ENCODE measurements at regions not wholly inside any gene's neighbourhood (a gene's known extent, or its start where the extent isn't known, plus 50 kb on each side); places are given as distances from the start of the nearest gene placed in this dataset.

DNA sequence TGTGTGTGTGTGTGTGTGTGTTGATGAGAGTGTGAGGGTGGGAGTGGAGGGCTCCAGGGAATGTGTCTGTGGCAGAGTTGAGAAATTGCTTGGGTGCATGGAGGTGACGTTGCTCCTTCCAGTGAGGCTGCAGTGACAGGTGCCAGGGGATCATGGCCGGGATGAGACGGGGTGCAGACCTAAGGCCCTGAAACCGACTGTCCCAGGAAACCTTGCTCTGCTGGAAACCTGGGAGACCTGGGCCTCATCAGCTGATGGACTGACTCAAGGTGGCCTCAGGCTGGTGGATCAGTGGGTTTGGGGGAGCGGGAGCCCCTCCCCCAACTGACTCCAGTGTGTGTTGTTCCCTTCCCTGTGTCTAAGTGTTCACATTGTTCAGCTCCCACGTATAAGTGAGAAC is 56.6 kb downstream of the INHBB start:
- Histone ChIP-seq H4K5ac (ENCODE audit: insufficient read length, low read depth, low read length) (no peak overlapping the region), H2BK15ac (ENCODE audit: low read length) (no peak overlapping the region), H3K36me3 (ENCODE audit: control insufficient read depth in 2 of 4, insufficient read depth in 4 of 4, low read length in 3 of 4) (no peaks in the 10 kb centered on the region), H4K91ac (replicated peaks; ENCODE audit: insufficient read length, low read length) (no peak overlapping the region), H3K9ac (replicated peaks in 1 of 4; ENCODE audit: extremely low read depth in 1 of 4, low read depth in 3 of 4, low read length in 3 of 4) (no peak overlapping the region), H3K4me3 (ENCODE audit: extremely low read depth in 1 of 4, insufficient read depth in 2 of 4, low read depth in 3 of 4, low read length in 4 of 4) (no peak overlapping the region), H3K79me1 (ENCODE audit: low read depth, low read length) (no peaks in the 10 kb centered on the region), H3K18ac (ENCODE audit: extremely low read depth, low read length) (no peak overlapping the region), H3K4ac (replicated peaks; ENCODE audit: insufficient read length, low read depth, low read length) (no peak overlapping the region), H3K79me2 (ENCODE audit: control insufficient read depth in 1 of 2, insufficient read depth in 2 of 2, low read length in 2 of 2) (no peaks in the 10 kb centered on the region), H2BK12ac (ENCODE audit: low read depth, low read length) (0 out of 2 replicates have a peak overlapping the region, but pooled peaks have one; percentile 11), H4K8ac (ENCODE audit: extremely low read depth, insufficient read depth, low read length) (no peak overlapping the region; the same call in 1 of the 2 replicates), H3K56ac (replicated peaks; ENCODE audit: insufficient read length, low read depth, low read length) (no peak overlapping the region), H3K4me2 (ENCODE audit: insufficient read depth in 1 of 2, low read depth in 2 of 2, low read length in 2 of 2) (no peak overlapping the region), H4K20me1 (replicated peaks in 1 of 2; ENCODE audit: control insufficient read depth in 1 of 2, insufficient read depth in 2 of 2, low read length in 2 of 2) (no peaks in the 10 kb centered on the region), H2BK20ac (ENCODE audit: low read length) (no peak overlapping the region), H3K23ac (ENCODE audit: insufficient read length) (no peak overlapping the region), H3K27ac (ENCODE audit: low read depth, low read length) (no peak overlapping the region), H2BK120ac (replicated peaks; ENCODE audit: low read depth, low read length) (no peak overlapping the region), H2BK5ac (ENCODE audit: low read depth, low read length) (no peak overlapping the region), H3K27me3 (replicated peaks in 1 of 4; ENCODE audit: control insufficient read depth in 3 of 4, extremely low read depth in 1 of 4, insufficient read depth in 3 of 4, low read length in 3 of 4) (peaks cover 0 to 3% (median 0%) of the 10 kb centered on the region in 4 experiments; a peak in 1 of 7 replicates), H3K14ac (ENCODE audit: insufficient read length) (no peak overlapping the region), H2AFZ (ENCODE audit: low read length) (no peak overlapping the region), H3K23me2 (ENCODE audit: low read depth, low read length) (no peaks in the 10 kb centered on the region), H2AK5ac (ENCODE audit: low read depth, low read length) (no peak overlapping the region), H3K4me1 (replicated peaks in 1 of 4; ENCODE audit: control insufficient read depth in 3 of 4, insufficient read depth in 4 of 4, low read length in 3 of 4) (peaks cover 0 to 2% (median 0%) of the 10 kb centered on the region in 4 experiments; a peak in 3 of 7 replicates), H3K9me3 (ENCODE audit: insufficient read depth in 2 of 2, low read depth in 1 of 2, low read length in 1 of 2) (no peaks in the 10 kb centered on the region)
- DNase-seq (ENCODE audit: low read depth in 1 of 2, low spot score in 2 of 2) (no peak), FAIRE-seq (no peak)
- 90% methylated on average over 6 of the region's 6 CpGs; no CpG with 5 or more reads in 1 of the 2 experiments for WGBS, 2 experiments (ENCODE audit: extremely low coverage in 1 of 2, insufficient coverage in 1 of 2, insufficient read length in 1 of 2, insufficient replicate concordance in 2 of 2, low coverage in 1 of 2, low lambda C conversion rate in 2 of 2, missing lambda C conversion rate in 1 of 2)
- POLR2A ChIA-PET (ENCODE audit: partially characterized antibody), result no interaction called here
- CTCF ChIA-PET (ENCODE audit: partially characterized antibody), result interaction anchor here (1.3 to 2.3 kb wide), 2 partner anchors 10 to 89 kb away, joined by 4 to 6 read pairs; no protein-coding TSS in a partner anchor
- TF ChIP-seq RBBP5 (IDR thresholded peaks at IDR 0.05; ENCODE audit: borderline replicate concordance, low read depth, low read length) (no peak), MAFK (IDR thresholded peaks at IDR 0.05; ENCODE audit: low read depth, low read length) (no peak), CBX8 (IDR thresholded peaks at IDR 0.05; ENCODE audit: borderline replicate concordance, low read depth, low read length) (no peak), SIX5 (IDR thresholded peaks at IDR 0.05; ENCODE audit: low read depth, low read length) (no peak), PHF8 (conservative IDR thresholded peaks at IDR 0.05; ENCODE audit: low read depth, low read length) (no peak), RXRA (IDR thresholded peaks at IDR 0.05; ENCODE audit: insufficient read depth, low read depth, low read length) (no peak), HDAC2 (IDR thresholded peaks at IDR 0.05; ENCODE audit: borderline replicate concordance in 1 of 2, low read depth in 2 of 2, low read length in 2 of 2) (no peak), EGR1 (IDR thresholded peaks at IDR 0.05; ENCODE audit: borderline replicate concordance, low read depth, low read length) (no peak), EZH2 (IDR thresholded peaks at IDR 0.05; ENCODE audit: low read depth, low read length, severe bottlenecking) (no peak), ZNF274 (IDR thresholded peaks at IDR 0.05; ENCODE audit: borderline replicate concordance, extremely low read depth, low read length) (no peak)
- TF ChIP-seq, protein P1, sequence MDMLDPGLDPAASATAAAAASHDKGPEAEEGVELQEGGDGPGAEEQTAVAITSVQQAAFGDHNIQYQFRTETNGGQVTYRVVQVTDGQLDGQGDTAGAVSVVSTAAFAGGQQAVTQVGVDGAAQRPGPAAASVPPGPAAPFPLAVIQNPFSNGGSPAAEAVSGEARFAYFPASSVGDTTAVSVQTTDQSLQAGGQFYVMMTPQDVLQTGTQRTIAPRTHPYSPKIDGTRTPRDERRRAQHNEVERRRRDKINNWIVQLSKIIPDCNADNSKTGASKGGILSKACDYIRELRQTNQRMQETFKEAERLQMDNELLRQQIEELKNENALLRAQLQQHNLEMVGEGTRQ (IDR thresholded peaks at IDR 0.05; ENCODE audit: low read length), result no peak
- TF ChIP-seq, protein P2, sequence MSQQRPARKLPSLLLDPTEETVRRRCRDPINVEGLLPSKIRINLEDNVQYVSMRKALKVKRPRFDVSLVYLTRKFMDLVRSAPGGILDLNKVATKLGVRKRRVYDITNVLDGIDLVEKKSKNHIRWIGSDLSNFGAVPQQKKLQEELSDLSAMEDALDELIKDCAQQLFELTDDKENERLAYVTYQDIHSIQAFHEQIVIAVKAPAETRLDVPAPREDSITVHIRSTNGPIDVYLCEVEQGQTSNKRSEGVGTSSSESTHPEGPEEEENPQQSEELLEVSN (IDR thresholded peaks at IDR 0.05), result no peak
